Effector CD8-positive, alpha-beta T cell (primary cell): ENCODE measurements at regions not wholly inside any gene's neighbourhood (a gene's known extent, or its start where the extent isn't known, plus 50 kb on each side); places are given as distances from the start of the nearest gene placed in this dataset.

ENCODE experiments used
- DNase-seq: peaks from one replicate; lab custom pipeline; 2025; lab: John Stamatoyannopoulos, UW

- no peak for DNase-seq
Measured at GRCh38 chr2:195408196-195408595, 248.8 kb upstream of the SLC39A10 start.

- no peak for DNase-seq
Measured at GRCh38 chr2:195407783-195408182, 249.2 kb upstream of the SLC39A10 start.

- DNase-seq: no peak
Measured at GRCh38 chr2:195406886-195407603, 250.0 kb upstream of the SLC39A10 start.

GRCh38 chr2:195404651-195405050 lies 252.4 kb upstream of the SLC39A10 start:
- no peak for DNase-seq

- DNase-seq: no peak
Measured at GRCh38 chr2:195396479-195396878, 260.5 kb upstream of the SLC39A10 start.

GRCh38 chr2:195395362-195395761 lies 261.7 kb upstream of the SLC39A10 start:
- no peak for DNase-seq

- no peak for DNase-seq
Measured at GRCh38 chr2:195392446-195393336, 264.3 kb upstream of the SLC39A10 start.

- no peak for DNase-seq
Measured at GRCh38 chr2:195390686-195391321, 266.2 kb upstream of the SLC39A10 start.

- DNase-seq: no peak
Measured at GRCh38 chr2:195388028-195388427, 269.0 kb upstream of the SLC39A10 start.

- DNase-seq: peak; percentile 1
Measured at GRCh38 chr2:195382186-195382585, 274.8 kb upstream of the SLC39A10 start.

- no peak for DNase-seq
Measured at GRCh38 chr2:195370167-195370943, 286.7 kb upstream of the SLC39A10 start.

GRCh38 chr2:195369218-195369587 lies 287.8 kb upstream of the SLC39A10 start:
- DNase-seq: no peak

GRCh38 chr2:195368249-195369217 lies 288.5 kb upstream of the SLC39A10 start:
- no peak for DNase-seq

- no peak for DNase-seq
Measured at GRCh38 chr2:195367809-195368208, 289.2 kb upstream of the SLC39A10 start.

GRCh38 chr2:195364015-195364965 lies 292.7 kb upstream of the SLC39A10 start:
- no peak for DNase-seq

- DNase-seq: no peak
Measured at GRCh38 chr2:195363496-195363895, 293.5 kb upstream of the SLC39A10 start.

GRCh38 chr2:195360242-195360641 lies 296.8 kb upstream of the SLC39A10 start:
- no peak for DNase-seq

- DNase-seq: no peak
Measured at GRCh38 chr2:195359043-195359735, 297.8 kb upstream of the SLC39A10 start.

GRCh38 chr2:195356920-195357440 lies 300.0 kb upstream of the SLC39A10 start:
- no peak for DNase-seq
